ENCODE measurements at regions not wholly inside any gene's neighbourhood (a gene's known extent, or its start where the extent isn't known, plus 50 kb on each side); places are given as distances from the start of the nearest gene placed in this dataset.

- Mint-ChIP-seq H3K4me1 (ENCODE audit: low read depth, unreplicated experiment) (peaks cover 2% of the 10 kb centered on the region), H3K4me3 (ENCODE audit: unreplicated experiment) (no peak overlapping the region), H3K36me3 (ENCODE audit: low read depth, unreplicated experiment) (no peaks in the 10 kb centered on the region), H3K27ac (ENCODE audit: unreplicated experiment) (no peak overlapping the region), H3K27me3 (ENCODE audit: low read depth, unreplicated experiment) (no peaks in the 10 kb centered on the region), H3K9me3 (ENCODE audit: unreplicated experiment) (no peaks in the 10 kb centered on the region)
- no peak overlapping the region for H3K4me2 ChIP-seq (ENCODE audit: low read length)
- H3K79me2 ChIP-seq (ENCODE audit: insufficient read depth, low read length): no peaks in the 10 kb centered on the region
- DNase-seq (ENCODE audit: low read depth) (peak; percentile 29), FAIRE-seq (peak; percentile 49)
- no peak overlapping the region for H3K27ac ChIP-seq (ENCODE audit: low read depth, low read length)
- no peaks in the 10 kb centered on the region for H3K27me3 ChIP-seq (ENCODE audit: insufficient read depth, low read length)
- H3K9me3 ChIP-seq (ENCODE audit: insufficient read depth, low read depth, low read length): no peaks in the 10 kb centered on the region
- H3K4me3 ChIP-seq (ENCODE audit: insufficient read depth, low read depth, low read length): no peak overlapping the region
- H3K36me3 ChIP-seq (ENCODE audit: insufficient read depth, low read length): no peaks in the 10 kb centered on the region
- H3K9ac ChIP-seq (ENCODE audit: low read length): no peak overlapping the region
- H2AFZ ChIP-seq (ENCODE audit: low read depth, low read length): no peak overlapping the region
- TF ChIP-seq EZH2 (IDR thresholded peaks at IDR 0.05; ENCODE audit: insufficient read depth, low read length) (no peak), CTCF (IDR thresholded peaks at IDR 0.05; ENCODE audit: insufficient read depth, low read depth, low read length) (no peak)
- no peaks in the 10 kb centered on the region for H3K4me1 ChIP-seq (ENCODE audit: insufficient read depth, low read length)
- H4K20me1 ChIP-seq (ENCODE audit: insufficient read depth, low read length): no peaks in the 10 kb centered on the region
These were observed 565.7 kb downstream of the METTL15 start for GRCh38 chr11:28673691-28674432.

DNA sequence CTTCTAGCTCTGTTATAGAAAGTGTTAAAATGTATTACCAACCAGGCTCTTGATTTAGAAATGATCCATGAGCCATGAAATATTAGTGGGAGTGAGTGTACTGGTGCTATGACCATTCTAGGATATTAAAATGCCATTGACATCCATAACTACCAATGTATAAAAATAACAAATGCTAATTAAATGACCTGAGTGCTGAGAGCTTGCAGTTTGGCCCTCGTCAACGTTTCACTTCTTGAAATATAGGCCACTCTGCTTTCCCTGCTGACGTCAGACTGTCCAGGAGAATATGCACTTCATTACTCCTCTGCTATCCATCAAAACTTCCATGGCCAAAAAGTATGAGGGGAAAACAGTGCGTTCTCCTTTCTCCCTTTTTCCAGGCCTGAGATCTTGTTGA lies 563.1 kb downstream of the METTL15 start:
- no peak overlapping the region for H3K4me3 ChIP-seq (ENCODE audit: insufficient read depth, low read depth, low read length)

More for the DNA sequence above, 563.1 kb downstream of the METTL15 start:
- H4K20me1 ChIP-seq (ENCODE audit: insufficient read depth, low read length): no peaks in the 10 kb centered on the region
- H3K79me2 ChIP-seq (ENCODE audit: insufficient read depth, low read length): no peaks in the 10 kb centered on the region
- H3K4me3 Mint-ChIP-seq (ENCODE audit: unreplicated experiment): no peak overlapping the region
- H3K9me3 Mint-ChIP-seq (ENCODE audit: unreplicated experiment): peaks cover 3% of the 10 kb centered on the region
- H3K4me1 ChIP-seq (ENCODE audit: insufficient read depth, low read length): no peaks in the 10 kb centered on the region
- peaks cover 2% of the 10 kb centered on the region for H3K4me1 Mint-ChIP-seq (ENCODE audit: low read depth, unreplicated experiment)
- no peak overlapping the region for H3K27ac ChIP-seq (ENCODE audit: low read depth, low read length)
- H3K27me3 Mint-ChIP-seq (ENCODE audit: low read depth, unreplicated experiment): no peaks in the 10 kb centered on the region
- no peaks in the 10 kb centered on the region for H3K9me3 ChIP-seq (ENCODE audit: insufficient read depth, low read depth, low read length)
- no peak overlapping the region for H3K27ac Mint-ChIP-seq (ENCODE audit: unreplicated experiment)
- DNase-seq (ENCODE audit: low read depth) (no peak), FAIRE-seq (no peak)
- no peak overlapping the region for H3K9ac ChIP-seq (ENCODE audit: low read length)
- H2AFZ ChIP-seq (ENCODE audit: low read depth, low read length): no peak overlapping the region
- no peaks in the 10 kb centered on the region for H3K36me3 ChIP-seq (ENCODE audit: insufficient read depth, low read length)
- H3K27me3 ChIP-seq (ENCODE audit: insufficient read depth, low read length): no peaks in the 10 kb centered on the region
- no peak overlapping the region for H3K4me2 ChIP-seq (ENCODE audit: low read length)
- H3K36me3 Mint-ChIP-seq (ENCODE audit: low read depth, unreplicated experiment): no peaks in the 10 kb centered on the region
- TF ChIP-seq EZH2 (IDR thresholded peaks at IDR 0.05; ENCODE audit: insufficient read depth, low read length): no peak
- no peak for TF ChIP-seq CTCF (IDR thresholded peaks at IDR 0.05; ENCODE audit: insufficient read depth, low read depth, low read length)
